ENCODE measurements at regions not wholly inside any gene's neighbourhood (a gene's known extent, or its start where the extent isn't known, plus 50 kb on each side); places are given as distances from the start of the nearest gene placed in this dataset.
"Not testable (repeated sequence)": the region's sequence is repeated elsewhere in the genome, so short reads cannot be mapped to it uniquely, and the experiment has no call there.

GRCh38 chr1:120243867-120244266 is 67.5 kb upstream of the SEC22B start:
- not testable (repeated sequence) for TF ChIP-seq CTCF (conservative IDR thresholded peaks at IDR 0.05; ENCODE audit: low read length); EZH2phosphoT487 (IDR thresholded peaks at IDR 0.05; ENCODE audit: borderline replicate concordance, low read depth, low read length)

Data from OCI-LY7 (cell line).